ENCODE measurements at regions not wholly inside any gene's neighbourhood (a gene's known extent, or its start where the extent isn't known, plus 50 kb on each side); places are given as distances from the start of the nearest gene placed in this dataset.
A peak's percentile ranks its signal among the peaks of the same experiment; 100 is the strongest.

- Histone ChIP-seq H4K91ac (ENCODE audit: low read length) (no peak overlapping the region), H3K9ac (ENCODE audit: low read length) (no peak overlapping the region), H3K23ac (ENCODE audit: low read length in 2 of 2) (no peak overlapping the region), H2BK120ac (ENCODE audit: low read depth, low read length) (no peak overlapping the region), H3K36me3 (ENCODE audit: control insufficient read depth in 1 of 2, insufficient read depth in 2 of 2, low read depth in 1 of 2, low read length in 2 of 2) (no peaks in the 10 kb centered on the region), H3K9me3 (ENCODE audit: control insufficient read depth, low read length) (peaks cover 9% of the 10 kb centered on the region), H3K27ac (ENCODE audit: low read length, poor library complexity, severe bottlenecking) (no peak overlapping the region), H2AFZ (ENCODE audit: low read depth, low read length) (no peak overlapping the region), H3K4ac (ENCODE audit: low read depth in 1 of 2, low read length in 2 of 2) (no peak overlapping the region), H3K4me1 (ENCODE audit: control insufficient read depth, insufficient read depth, low read depth, low read length) (no peaks in the 10 kb centered on the region), H2BK15ac (ENCODE audit: low read depth, poor library complexity, severe bottlenecking) (no peak overlapping the region), H3K14ac (ENCODE audit: low read length in 2 of 2) (no peak overlapping the region), H4K8ac (ENCODE audit: low read length) (no peak overlapping the region), H2BK5ac (ENCODE audit: low read depth, low read length, poor library complexity, severe bottlenecking) (no peak overlapping the region), H3K27me3 (ENCODE audit: control insufficient read depth in 1 of 2, insufficient read depth in 1 of 2, low read length in 2 of 2) (no peaks in the 10 kb centered on the region), H2AK5ac (ENCODE audit: low read length, severe bottlenecking) (no peak overlapping the region), H2BK12ac (ENCODE audit: low read length in 2 of 2) (no peak overlapping the region), H3K4me3 (ENCODE audit: insufficient read depth in 1 of 2, low read depth in 1 of 2, low read length in 2 of 2) (no peak overlapping the region), H3K4me2 (ENCODE audit: low read length, poor library complexity, severe bottlenecking) (no peak overlapping the region), H3K18ac (ENCODE audit: low read depth in 1 of 2, low read length in 2 of 2) (no peak overlapping the region), H3K79me1 (replicated peaks; ENCODE audit: low read length, poor library complexity, severe bottlenecking) (no peaks in the 10 kb centered on the region)
- WGBS = 100% methylated on average over 1 of the region's 3 CpGs
- DNase-seq = no peak
Observed at GRCh38 chr17:68660302-68660701, 59.1 kb upstream of the FAM20A start.

- no peaks in the 10 kb centered on the region for H3K4me1 ChIP-seq (ENCODE audit: control insufficient read depth, insufficient read depth, low read depth, low read length)
- no peak overlapping the region for H3K4me3 ChIP-seq (ENCODE audit: insufficient read depth in 1 of 2, low read depth in 1 of 2, low read length in 2 of 2)
- no peaks in the 10 kb centered on the region for H3K79me1 ChIP-seq (replicated peaks; ENCODE audit: low read length, poor library complexity, severe bottlenecking)
- no peak overlapping the region for H2AFZ ChIP-seq (ENCODE audit: low read depth, low read length)
- no peaks in the 10 kb centered on the region for H3K36me3 ChIP-seq (ENCODE audit: control insufficient read depth in 1 of 2, insufficient read depth in 2 of 2, low read depth in 1 of 2, low read length in 2 of 2)
- DNase-seq = no peak
- no peak overlapping the region for H3K9ac ChIP-seq (ENCODE audit: low read length)
- peaks cover 9% of the 10 kb centered on the region for H3K9me3 ChIP-seq (ENCODE audit: control insufficient read depth, low read length)
- no peak overlapping the region for H2BK12ac ChIP-seq (ENCODE audit: low read length in 2 of 2)
- H2BK15ac ChIP-seq (ENCODE audit: low read depth, poor library complexity, severe bottlenecking) = no peak overlapping the region
- no peak overlapping the region for H3K4ac ChIP-seq (ENCODE audit: low read depth in 1 of 2, low read length in 2 of 2)
- H3K23ac ChIP-seq (ENCODE audit: low read length in 2 of 2) = no peak overlapping the region
- H3K18ac ChIP-seq (ENCODE audit: low read depth in 1 of 2, low read length in 2 of 2) = no peak overlapping the region
- no peak overlapping the region for H3K14ac ChIP-seq (ENCODE audit: low read length in 2 of 2)
- no peak overlapping the region for H4K91ac ChIP-seq (ENCODE audit: low read length)
- H3K27ac ChIP-seq (ENCODE audit: low read length, poor library complexity, severe bottlenecking) = no peak overlapping the region
- no peak overlapping the region for H4K8ac ChIP-seq (ENCODE audit: low read length)
- no peaks in the 10 kb centered on the region for H3K27me3 ChIP-seq (ENCODE audit: control insufficient read depth in 1 of 2, insufficient read depth in 1 of 2, low read length in 2 of 2)
- H2BK5ac ChIP-seq (ENCODE audit: low read depth, low read length, poor library complexity, severe bottlenecking) = no peak overlapping the region
- H2BK120ac ChIP-seq (ENCODE audit: low read depth, low read length) = no peak overlapping the region
- no peak overlapping the region for H2AK5ac ChIP-seq (ENCODE audit: low read length, severe bottlenecking)
- WGBS = 91% methylated on average over 5 of the region's 7 CpGs
- H3K4me2 ChIP-seq (ENCODE audit: low read length, poor library complexity, severe bottlenecking) = no peak overlapping the region
Observed at GRCh38 chr17:68658999-68659780, 58.0 kb upstream of the FAM20A start.

GRCh38 chr17:68657576-68657975, 56.4 kb upstream of the FAM20A start:
- no peak overlapping the region for H2BK15ac ChIP-seq (ENCODE audit: low read depth, poor library complexity, severe bottlenecking)
- 46% methylated on average over 1 of the region's 2 CpGs for WGBS

GRCh38 chr17:68657166-68657565, 56.0 kb upstream of the FAM20A start:
- no peak overlapping the region for H3K4me3 ChIP-seq (ENCODE audit: insufficient read depth in 1 of 2, low read depth in 1 of 2, low read length in 2 of 2)
- H3K14ac ChIP-seq (ENCODE audit: low read length in 2 of 2) = no peak overlapping the region
- no peak overlapping the region for H3K23ac ChIP-seq (ENCODE audit: low read length in 2 of 2)
- no peak overlapping the region for H3K18ac ChIP-seq (ENCODE audit: low read depth in 1 of 2, low read length in 2 of 2)
- H2BK5ac ChIP-seq (ENCODE audit: low read depth, low read length, poor library complexity, severe bottlenecking) = no peak overlapping the region
- no peaks in the 10 kb centered on the region for H3K27me3 ChIP-seq (ENCODE audit: control insufficient read depth in 1 of 2, insufficient read depth in 1 of 2, low read length in 2 of 2)
- no peak overlapping the region for H2BK120ac ChIP-seq (ENCODE audit: low read depth, low read length)
- H3K4me2 ChIP-seq (ENCODE audit: low read length, poor library complexity, severe bottlenecking) = no peak overlapping the region
- H2BK12ac ChIP-seq (ENCODE audit: low read length in 2 of 2) = no peak overlapping the region
- no peaks in the 10 kb centered on the region for H3K9me3 ChIP-seq (ENCODE audit: control insufficient read depth, low read length)
- H2BK15ac ChIP-seq (ENCODE audit: low read depth, poor library complexity, severe bottlenecking) = no peak overlapping the region
- no peak overlapping the region for H4K91ac ChIP-seq (ENCODE audit: low read length)
- no peak overlapping the region for H2AFZ ChIP-seq (ENCODE audit: low read depth, low read length)
- no peak overlapping the region for H2AK5ac ChIP-seq (ENCODE audit: low read length, severe bottlenecking)
- peak overlapping the region; percentile 24 for H3K9ac ChIP-seq (ENCODE audit: low read length)
- no peak overlapping the region for H4K8ac ChIP-seq (ENCODE audit: low read length)
- no peak overlapping the region for H3K27ac ChIP-seq (ENCODE audit: low read length, poor library complexity, severe bottlenecking)
- 70% methylated on average over 3 of the region's 4 CpGs for WGBS
- no peak for DNase-seq
- H3K4ac ChIP-seq (ENCODE audit: low read depth in 1 of 2, low read length in 2 of 2) = no peak overlapping the region
- no peaks in the 10 kb centered on the region for H3K36me3 ChIP-seq (ENCODE audit: control insufficient read depth in 1 of 2, insufficient read depth in 2 of 2, low read depth in 1 of 2, low read length in 2 of 2)
- H3K79me1 ChIP-seq (replicated peaks; ENCODE audit: low read length, poor library complexity, severe bottlenecking) = no peaks in the 10 kb centered on the region
- no peaks in the 10 kb centered on the region for H3K4me1 ChIP-seq (ENCODE audit: control insufficient read depth, insufficient read depth, low read depth, low read length)

More at GRCh38 chr17:68657576-68657975, 56.4 kb upstream of the FAM20A start:
- no peak overlapping the region for H3K4me3 ChIP-seq (ENCODE audit: insufficient read depth in 1 of 2, low read depth in 1 of 2, low read length in 2 of 2)
- no peak overlapping the region for H3K4ac ChIP-seq (ENCODE audit: low read depth in 1 of 2, low read length in 2 of 2)
- H3K9ac ChIP-seq (ENCODE audit: low read length) = peak overlapping the region; percentile 24
- H3K4me2 ChIP-seq (ENCODE audit: low read length, poor library complexity, severe bottlenecking) = no peak overlapping the region
- H4K91ac ChIP-seq (ENCODE audit: low read length) = no peak overlapping the region
- H2BK120ac ChIP-seq (ENCODE audit: low read depth, low read length) = no peak overlapping the region
- H3K18ac ChIP-seq (ENCODE audit: low read depth in 1 of 2, low read length in 2 of 2) = no peak overlapping the region
- no peaks in the 10 kb centered on the region for H3K27me3 ChIP-seq (ENCODE audit: control insufficient read depth in 1 of 2, insufficient read depth in 1 of 2, low read length in 2 of 2)
- no peaks in the 10 kb centered on the region for H3K9me3 ChIP-seq (ENCODE audit: control insufficient read depth, low read length)
- H3K27ac ChIP-seq (ENCODE audit: low read length, poor library complexity, severe bottlenecking) = no peak overlapping the region
- no peak overlapping the region for H2BK5ac ChIP-seq (ENCODE audit: low read depth, low read length, poor library complexity, severe bottlenecking)
- DNase-seq = peak; percentile 1
- no peak overlapping the region for H2BK12ac ChIP-seq (ENCODE audit: low read length in 2 of 2)
- no peaks in the 10 kb centered on the region for H3K36me3 ChIP-seq (ENCODE audit: control insufficient read depth in 1 of 2, insufficient read depth in 2 of 2, low read depth in 1 of 2, low read length in 2 of 2)
- no peak overlapping the region for H4K8ac ChIP-seq (ENCODE audit: low read length)
- no peak overlapping the region for H3K14ac ChIP-seq (ENCODE audit: low read length in 2 of 2)
- no peaks in the 10 kb centered on the region for H3K4me1 ChIP-seq (ENCODE audit: control insufficient read depth, insufficient read depth, low read depth, low read length)
- no peaks in the 10 kb centered on the region for H3K79me1 ChIP-seq (replicated peaks; ENCODE audit: low read length, poor library complexity, severe bottlenecking)
- H3K23ac ChIP-seq (ENCODE audit: low read length in 2 of 2) = no peak overlapping the region
- H2AFZ ChIP-seq (ENCODE audit: low read depth, low read length) = no peak overlapping the region
- no peak overlapping the region for H2AK5ac ChIP-seq (ENCODE audit: low read length, severe bottlenecking)

Data from mesenchymal stem cell (in vitro differentiated cells and primary cell).